Fibroblast of lung (primary cell): ENCODE measurements at regions not wholly inside any gene's neighbourhood (a gene's known extent, or its start where the extent isn't known, plus 50 kb on each side); places are given as distances from the start of the nearest gene placed in this dataset.

ENCODE experiments used
- CTCF ChIP-seq, 2 donors: IDR thresholded peaks in 1 of 2; conservative IDR thresholded peaks in 1 of 2; 1 replicate in 1 of 2; 2 replicates in 1 of 2; pipeline ENCODE4 v1.5.1; 2011 to 2012; ENCODE audit warnings: low read length in 2 of 2, control low read depth in 1 of 2, inconsistent platforms in 1 of 2, low read depth in 1 of 2, mild to moderate bottlenecking in 1 of 2
- EZH2 ChIP-seq: IDR thresholded peaks from 2 replicates; pipeline ENCODE4 v1.5.1; 2012; ENCODE audit warnings: low read length, control low read depth, mild to moderate bottlenecking; ENCODE audit errors: missing control alignments

DNA sequence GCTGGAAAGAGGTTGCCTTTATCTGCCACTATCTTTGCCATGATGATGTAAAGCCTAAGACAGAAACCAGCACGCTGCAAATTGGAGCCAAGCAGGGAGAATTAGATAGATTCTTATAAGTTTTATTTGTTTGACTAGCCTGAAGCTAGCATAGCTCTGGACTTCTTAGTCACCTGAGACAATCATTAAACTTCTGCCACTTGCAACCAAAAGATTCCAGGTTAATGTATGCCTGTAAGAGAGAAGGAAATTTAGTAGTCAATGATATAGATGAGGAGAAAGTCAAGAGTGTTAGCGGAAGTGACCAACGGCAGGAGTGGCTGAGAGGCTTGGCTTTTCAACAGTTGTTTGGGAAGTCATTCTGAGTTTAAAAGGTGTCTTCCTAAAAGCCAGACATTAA, 1106.6 kb downstream of the VRK1 start:
- TF ChIP-seq CTCF (conservative IDR thresholded peaks at IDR 0.05 in 1 of 2, IDR thresholded peaks at IDR 0.05 in 1 of 2; ENCODE audit: low read depth in 1 of 2, low read length in 2 of 2) (no peak), EZH2 (no peak)
